NCI-H510A (cell line): ENCODE measurements at regions not wholly inside any gene's neighbourhood (a gene's known extent, or its start where the extent isn't known, plus 50 kb on each side); places are given as distances from the start of the nearest gene placed in this dataset.

Experiments
- DNase-seq: peaks from one replicate; lab custom pipeline; 2025; lab: John Stamatoyannopoulos, UW

GRCh38 chr9:79985772-79986171, 414.0 kb downstream of the TLE4 start:
- no peak for DNase-seq

- no peak for DNase-seq
These were observed 413.5 kb downstream of the TLE4 start for GRCh38 chr9:79985264-79985663.

- DNase-seq: no peak
These were observed 412.8 kb downstream of the TLE4 start for GRCh38 chr9:79984429-79985067.

GRCh38 chr9:79980432-79980831, 408.7 kb downstream of the TLE4 start:
- DNase-seq: no peak

- DNase-seq: no peak
These were observed 405.9 kb downstream of the TLE4 start for GRCh38 chr9:79977510-79978197.

GRCh38 chr9:79977074-79977435, 405.3 kb downstream of the TLE4 start:
- no peak for DNase-seq

GRCh38 chr9:79976257-79977073, 404.7 kb downstream of the TLE4 start:
- DNase-seq: no peak

GRCh38 chr9:79975621-79976256, 404.0 kb downstream of the TLE4 start:
- DNase-seq: no peak

GRCh38 chr9:79974806-79975422, 403.1 kb downstream of the TLE4 start:
- DNase-seq: no peak

GRCh38 chr9:79973627-79974026, 401.9 kb downstream of the TLE4 start:
- no peak for DNase-seq

GRCh38 chr9:79970146-79970425, 398.3 kb downstream of the TLE4 start:
- no peak for DNase-seq

GRCh38 chr9:79969393-79970145, 397.8 kb downstream of the TLE4 start:
- no peak for DNase-seq

- DNase-seq: no peak
These were observed 396.8 kb downstream of the TLE4 start for GRCh38 chr9:79968533-79968932.

- no peak for DNase-seq
These were observed 391.1 kb downstream of the TLE4 start for GRCh38 chr9:79962836-79963235.

GRCh38 chr9:79962150-79962549, 390.4 kb downstream of the TLE4 start:
- DNase-seq: no peak

GRCh38 chr9:79955300-79955699, 383.5 kb downstream of the TLE4 start:
- no peak for DNase-seq

GRCh38 chr9:79953908-79954307, 382.1 kb downstream of the TLE4 start:
- no peak for DNase-seq

- DNase-seq: no peak
These were observed 380.6 kb downstream of the TLE4 start for GRCh38 chr9:79952401-79952800.

GRCh38 chr9:79946712-79947111, 374.9 kb downstream of the TLE4 start:
- DNase-seq: no peak

GRCh38 chr9:79945495-79945894, 373.7 kb downstream of the TLE4 start:
- no peak for DNase-seq

- DNase-seq: no peak
These were observed 373.3 kb downstream of the TLE4 start for GRCh38 chr9:79945016-79945415.

GRCh38 chr9:79940919-79941318, 369.2 kb downstream of the TLE4 start:
- no peak for DNase-seq
